HG02981 (cell line): ENCODE measurements at regions not wholly inside any gene's neighbourhood (a gene's known extent, or its start where the extent isn't known, plus 50 kb on each side); places are given as distances from the start of the nearest gene placed in this dataset.
"Not testable (repeated sequence)": the region's sequence is repeated elsewhere in the genome, so short reads cannot be mapped to it uniquely, and the experiment has no call there.

Source experiments
- ATAC-seq: cut with Tn5 transposase; IDR thresholded peaks from one replicate; pipeline ENCODE4 v1.9.1; 2021; ENCODE audit warnings: mild to moderate bottlenecking, moderate library complexity; ENCODE audit not compliant: unreplicated experiment

- no peak for ATAC-seq
Observed at GRCh38 chr1:68777851-68778250, 281.0 kb upstream of the DEPDC1 start.

DNA sequence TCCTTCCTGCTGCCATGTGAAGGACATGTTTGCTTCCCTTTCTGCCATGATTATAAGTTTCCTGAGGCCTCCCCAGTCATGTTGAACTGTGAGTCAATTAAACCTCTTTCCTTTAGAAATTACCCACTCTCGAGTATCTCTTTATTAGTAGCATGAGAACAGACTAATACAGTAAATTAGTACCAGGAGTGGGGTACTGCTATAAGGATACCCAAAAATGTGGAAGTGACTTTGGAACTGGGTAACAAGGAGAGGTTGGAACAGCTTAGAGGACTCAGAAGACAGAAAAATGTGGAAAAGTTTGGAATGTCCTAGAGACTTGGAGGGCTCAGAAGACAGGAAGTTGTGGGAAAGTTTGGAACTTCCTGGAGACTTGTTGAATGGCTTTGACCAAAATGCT lies 283.0 kb upstream of the DEPDC1 start:
- ATAC-seq: not testable (repeated sequence)

DNA sequence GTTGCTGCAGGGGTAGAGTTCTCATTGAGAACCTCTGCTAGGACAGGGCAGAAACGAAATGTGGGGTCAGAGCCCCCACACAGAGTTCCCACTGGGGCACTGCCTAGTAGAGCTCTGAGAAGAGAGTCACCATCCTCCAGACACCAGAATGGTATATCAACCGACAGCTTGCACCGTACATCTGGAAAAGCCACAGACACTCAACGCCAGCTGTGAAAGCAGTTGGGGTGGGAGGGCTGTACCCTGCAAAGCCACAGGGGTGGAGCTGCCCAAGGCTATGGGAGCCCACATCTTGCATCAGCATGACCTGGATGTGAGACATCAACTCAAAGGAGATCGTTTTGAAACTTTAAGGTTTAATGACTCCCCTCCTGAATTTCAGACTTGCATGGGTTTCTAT lies 284.0 kb upstream of the DEPDC1 start:
- ATAC-seq: no peak

GRCh38 chr1:68782890-68783289 lies 286.0 kb upstream of the DEPDC1 start:
- ATAC-seq: no peak

DNA sequence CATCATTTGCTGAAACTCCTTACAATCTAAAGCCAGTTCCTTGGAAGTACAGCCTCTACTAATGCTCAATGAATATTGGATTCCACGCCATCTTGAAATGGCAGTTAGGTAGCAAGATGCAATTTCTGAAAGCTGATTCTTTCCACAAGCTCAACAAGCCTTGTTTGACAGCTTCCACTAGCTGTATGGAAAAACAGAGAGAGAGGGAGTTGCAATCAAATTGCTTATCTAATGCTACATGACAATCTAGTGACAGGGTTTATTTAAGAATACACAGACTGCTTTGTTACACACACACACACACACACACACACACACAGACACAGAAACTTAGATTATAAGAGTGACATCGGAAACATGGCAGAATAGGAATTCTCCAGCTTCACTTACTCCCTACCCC lies 288.4 kb upstream of the DEPDC1 start:
- ATAC-seq: no peak

DNA sequence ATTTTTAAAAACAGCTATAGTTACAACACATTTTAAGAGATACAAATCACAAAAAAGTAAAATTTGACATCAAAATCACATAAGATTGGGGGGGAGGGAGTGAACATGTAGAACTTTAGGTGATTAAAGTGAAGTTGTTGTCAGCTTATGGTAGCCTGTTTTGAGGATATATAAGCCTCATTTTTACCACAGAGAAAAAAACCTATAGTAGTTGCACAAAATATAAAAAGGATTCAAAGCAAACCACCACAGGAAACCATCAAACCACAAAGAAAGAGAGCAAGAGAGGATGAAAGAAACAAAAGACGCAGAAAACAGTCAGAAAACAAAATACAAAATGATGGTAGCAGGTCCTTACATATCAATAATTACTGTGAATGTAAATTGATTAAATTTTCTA lies 291.9 kb upstream of the DEPDC1 start:
- no peak for ATAC-seq

GRCh38 chr1:68791800-68792199 lies 294.9 kb upstream of the DEPDC1 start:
- no peak for ATAC-seq

DNA sequence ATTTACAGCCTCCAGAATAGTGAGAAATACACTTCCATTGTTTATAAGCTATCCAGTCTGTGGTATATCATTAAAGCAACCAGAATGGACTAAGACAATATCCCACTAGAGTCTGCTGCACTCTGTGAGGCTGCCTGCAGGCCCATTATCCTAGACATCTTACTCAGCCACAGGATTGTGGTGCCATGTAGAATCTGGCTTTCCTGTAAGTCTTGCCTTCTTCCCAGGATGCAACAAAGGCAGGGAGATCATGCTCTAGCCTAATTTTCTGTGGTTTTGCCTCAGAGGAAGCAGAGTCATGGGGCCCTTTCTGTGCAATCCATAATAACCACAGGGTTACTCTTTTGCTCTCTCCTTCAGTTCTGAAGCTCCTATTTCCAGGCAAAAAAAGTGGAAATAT lies 299.1 kb upstream of the DEPDC1 start:
- ATAC-seq: no peak

DNA sequence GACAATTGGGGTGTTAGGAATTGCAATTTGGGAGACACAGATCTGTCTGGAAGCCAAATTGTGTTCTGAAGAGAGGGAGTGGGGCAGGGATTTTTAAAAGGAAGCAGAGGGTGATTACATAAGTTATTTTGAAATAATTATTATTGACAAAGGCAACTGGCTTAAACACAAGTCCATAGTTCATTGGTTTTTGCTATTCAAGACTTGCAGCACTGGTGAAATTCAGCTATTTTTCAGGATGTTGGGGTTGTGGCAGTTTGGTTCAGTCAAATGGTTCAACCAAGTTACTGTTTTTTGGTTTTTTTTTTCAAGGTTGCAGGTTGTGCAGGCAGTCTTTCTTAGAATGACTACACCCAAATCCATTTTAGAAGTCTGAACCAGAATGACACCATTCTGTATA lies 300.0 kb upstream of the DEPDC1 start:
- ATAC-seq: no peak

- ATAC-seq: no peak
Observed at GRCh38 chr1:68798071-68798470, 301.2 kb upstream of the DEPDC1 start.

GRCh38 chr1:68799096-68799495 lies 302.2 kb upstream of the DEPDC1 start:
- no peak for ATAC-seq

DNA sequence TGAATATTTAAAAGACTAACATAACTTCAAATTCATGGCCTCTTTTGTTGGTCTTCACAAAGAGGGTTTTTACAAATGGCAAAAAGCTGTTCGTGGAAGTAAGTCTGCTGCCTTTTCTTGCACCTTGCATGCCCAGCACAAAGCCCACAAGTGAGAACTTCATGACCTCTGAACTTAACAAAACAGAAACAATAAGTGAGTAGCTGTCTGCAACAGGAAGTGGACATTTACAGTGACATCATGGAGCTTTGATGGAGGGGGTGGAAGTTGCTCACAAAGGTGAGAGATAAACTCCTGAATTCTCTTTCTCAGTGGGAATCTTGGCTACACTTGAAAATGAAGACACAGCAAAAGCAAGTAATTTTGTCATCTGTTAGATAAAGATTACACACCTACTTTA lies 303.3 kb upstream of the DEPDC1 start:
- ATAC-seq: no peak

DNA sequence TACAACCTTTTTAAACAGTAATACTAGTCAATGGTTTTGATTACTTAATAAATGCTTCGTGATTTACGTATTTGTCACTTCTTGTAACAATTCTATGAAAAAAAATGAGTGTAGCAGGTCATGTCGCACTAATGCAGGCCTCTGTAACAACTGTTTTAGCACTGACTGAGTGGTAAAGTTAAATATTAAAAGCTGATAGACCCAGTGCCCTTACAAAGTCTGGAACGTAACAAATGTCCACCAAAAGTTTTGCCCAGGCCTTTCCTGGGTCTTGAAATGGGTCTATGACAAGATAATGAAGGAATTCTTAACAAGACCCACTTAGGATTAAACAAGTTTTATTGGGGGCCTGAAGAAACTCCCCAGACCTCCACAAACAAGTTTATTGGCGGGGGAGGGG lies 304.6 kb upstream of the DEPDC1 start:
- ATAC-seq: no peak

DNA sequence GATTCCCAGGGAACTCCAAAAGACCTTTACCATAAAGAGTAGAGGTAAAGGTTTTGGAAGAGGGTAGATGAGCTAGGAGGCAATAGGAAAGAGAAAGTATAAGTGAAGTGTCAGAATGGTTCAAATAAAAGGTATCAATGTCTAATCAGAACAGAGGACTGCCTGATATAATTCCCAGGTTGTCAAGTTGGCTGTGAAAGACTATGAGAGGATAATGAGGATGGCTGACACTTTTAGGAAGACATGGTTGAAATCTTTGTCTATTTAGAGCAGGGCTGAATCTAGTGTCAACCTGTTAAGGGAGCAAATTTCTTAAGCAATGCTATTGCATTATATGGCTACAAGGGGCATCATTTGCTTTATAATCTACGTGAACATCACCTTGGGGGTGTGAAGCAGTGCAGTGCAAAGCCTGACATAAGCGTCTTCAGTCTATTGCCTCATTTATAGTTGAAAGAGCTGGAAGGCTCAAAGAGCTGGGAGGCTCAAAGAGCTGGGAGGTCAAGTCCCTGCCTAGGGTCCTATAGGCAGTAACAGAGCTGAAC lies 308.3 kb upstream of the DEPDC1 start:
- ATAC-seq: no peak

GRCh38 chr1:68808351-68808750 lies 311.5 kb upstream of the DEPDC1 start:
- ATAC-seq: no peak

- no peak for ATAC-seq
Observed at GRCh38 chr1:68811806-68812205, 314.9 kb upstream of the DEPDC1 start.

GRCh38 chr1:68812333-68812732 lies 315.5 kb upstream of the DEPDC1 start:
- no peak for ATAC-seq

DNA sequence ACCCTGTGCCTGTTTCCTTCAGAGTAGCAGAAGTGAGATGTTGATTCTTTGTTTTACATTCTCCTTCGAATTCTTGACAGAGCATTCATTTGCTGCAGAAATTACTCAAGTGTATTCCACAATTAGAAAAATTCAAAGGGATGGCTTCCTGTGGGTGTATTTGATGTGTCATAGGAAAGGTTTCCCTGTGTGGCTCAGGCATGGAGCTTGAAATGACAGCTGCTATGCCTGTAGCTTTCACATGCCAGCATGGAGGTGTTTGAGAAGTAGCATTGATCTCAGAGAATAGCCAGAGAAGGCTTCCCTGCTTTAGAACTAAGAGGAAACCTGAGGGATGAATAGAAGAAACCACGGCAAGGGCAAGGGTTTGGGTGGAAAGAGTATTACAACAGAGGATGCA lies 317.2 kb upstream of the DEPDC1 start:
- no peak for ATAC-seq

DNA sequence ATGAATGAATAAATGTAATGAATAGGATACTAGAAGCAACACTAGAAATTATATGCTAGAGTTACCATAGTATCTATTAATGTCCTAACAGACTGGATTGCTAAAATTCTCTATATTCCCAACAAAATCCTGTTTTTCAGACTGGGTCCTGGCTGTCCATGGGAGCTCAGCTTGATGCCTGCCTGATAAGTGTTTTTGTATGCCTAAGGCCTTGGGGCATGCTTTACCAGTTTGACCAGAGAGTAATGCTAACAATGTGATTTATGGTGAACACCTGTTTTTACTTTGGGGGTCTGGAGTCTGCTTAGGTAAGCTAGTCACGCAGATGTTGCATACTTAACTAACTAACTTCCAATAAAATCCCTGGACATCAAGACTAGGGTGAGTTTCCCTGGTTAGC lies 318.8 kb upstream of the DEPDC1 start:
- ATAC-seq: no peak

DNA sequence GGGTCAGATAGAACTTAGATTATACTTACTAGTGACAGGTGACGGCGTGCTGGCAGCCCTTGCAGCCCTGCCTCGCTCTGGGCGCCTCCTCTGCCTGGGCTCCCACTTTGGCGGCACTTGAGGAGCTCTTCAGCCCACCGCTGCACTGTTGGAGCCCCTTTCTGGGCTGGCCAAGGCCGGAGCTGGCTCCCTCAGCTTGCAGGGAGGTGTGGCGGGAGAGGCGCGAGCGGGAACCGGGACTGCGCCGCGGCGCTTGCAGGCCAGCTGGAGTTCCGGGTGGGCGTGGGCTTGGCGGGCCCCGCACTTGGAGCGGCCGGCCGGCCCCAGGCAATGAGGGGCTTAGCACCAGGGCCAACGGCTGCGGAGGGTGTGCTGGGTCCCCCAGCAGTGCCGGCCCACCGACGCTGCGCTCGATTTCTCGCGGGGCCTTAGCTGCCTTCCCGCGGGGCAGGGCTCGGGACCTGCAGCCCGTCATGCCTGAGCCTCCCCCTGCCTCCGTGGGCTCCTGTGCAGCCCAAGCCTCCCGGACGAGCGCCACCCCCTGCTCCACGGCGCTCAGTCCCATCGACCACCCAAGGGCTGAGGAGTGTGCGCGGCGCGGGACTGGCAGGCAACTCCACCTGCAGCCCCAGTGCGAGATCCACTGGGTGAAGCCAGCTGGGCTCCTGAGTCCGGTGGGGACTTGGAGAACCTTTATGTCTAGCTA lies 320.8 kb upstream of the DEPDC1 start:
- not testable (repeated sequence) for ATAC-seq

DNA sequence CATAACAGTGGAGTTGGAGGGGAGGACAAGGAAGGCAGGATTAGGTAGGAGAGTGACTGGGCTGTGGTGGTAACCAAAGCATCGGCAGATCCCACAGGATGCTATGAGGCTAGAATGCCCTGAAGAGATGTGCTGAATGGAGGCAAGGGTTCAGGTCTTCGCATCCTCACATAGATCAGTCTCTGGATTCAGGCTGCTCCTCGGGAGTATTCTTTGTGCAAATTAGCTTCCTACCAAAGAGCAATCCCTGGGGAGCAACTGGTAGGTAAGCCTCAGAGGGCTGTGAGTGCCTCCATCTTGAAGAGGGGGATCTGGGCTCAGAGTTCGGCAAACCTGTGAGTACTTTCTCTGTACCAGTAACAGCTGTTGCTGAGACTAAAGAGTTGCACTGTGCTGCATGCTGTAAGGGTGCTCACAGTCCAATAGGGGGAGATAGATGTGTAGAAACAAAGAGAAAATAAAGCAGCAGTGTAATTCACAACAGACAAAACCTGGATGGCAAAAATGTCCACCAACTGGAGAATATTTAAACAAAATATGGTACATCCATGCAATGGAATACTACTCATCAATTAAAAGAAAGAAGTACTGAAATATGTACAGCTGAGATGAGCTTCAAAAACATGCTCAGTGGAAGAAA lies 322.4 kb upstream of the DEPDC1 start:
- ATAC-seq: no peak

DNA sequence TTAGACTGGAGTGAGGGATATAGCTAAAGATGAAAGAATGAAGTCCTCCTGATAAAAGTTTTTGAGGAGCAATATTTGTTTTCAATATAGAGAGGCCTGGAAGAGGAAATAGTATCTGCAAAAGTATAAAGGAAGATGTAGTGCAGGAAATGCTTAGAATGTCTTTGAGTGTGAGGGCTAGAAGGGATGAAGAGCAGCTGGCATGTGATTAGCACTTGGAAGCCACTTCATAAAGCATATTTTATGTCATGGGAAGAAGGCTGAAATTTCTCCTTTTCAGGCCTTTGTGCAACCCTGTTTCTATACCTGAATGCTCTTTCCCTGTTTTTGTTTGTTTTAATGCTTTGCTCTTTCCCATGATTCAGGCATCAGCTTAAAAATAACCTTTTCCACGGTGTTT lies 323.3 kb upstream of the DEPDC1 start:
- no peak for ATAC-seq

DNA sequence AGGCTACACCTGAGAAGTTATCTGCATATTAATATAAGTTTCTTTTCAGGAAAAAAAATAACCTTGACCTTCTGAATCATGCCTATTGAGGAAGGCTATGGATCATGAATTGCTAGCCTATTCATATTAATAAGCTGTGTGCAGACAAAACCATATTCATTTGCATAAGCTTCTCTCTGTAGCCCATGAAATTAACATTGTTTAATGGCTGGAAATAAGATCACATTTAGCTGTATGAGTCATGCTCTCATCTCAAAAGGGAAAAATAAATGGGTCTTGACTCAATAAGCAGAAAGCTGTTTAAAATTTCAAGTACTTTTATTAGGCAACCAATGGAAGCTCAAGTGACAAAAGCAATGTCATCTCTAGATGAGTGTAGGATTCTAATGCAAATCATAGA lies 330.0 kb upstream of the DEPDC1 start:
- ATAC-seq: no peak
